HG03097 (cell line): ENCODE measurements at regions not wholly inside any gene's neighbourhood (a gene's known extent, or its start where the extent isn't known, plus 50 kb on each side); places are given as distances from the start of the nearest gene placed in this dataset.
"Not testable (repeated sequence)": the region's sequence is repeated elsewhere in the genome, so short reads cannot be mapped to it uniquely, and the experiment has no call there.

ENCODE experiments used
- ATAC-seq: cut with Tn5 transposase; IDR thresholded peaks from one replicate; pipeline ENCODE4 v1.9.1; 2021; ENCODE audit not compliant: unreplicated experiment, low FRiP score

- no peak for ATAC-seq
These were observed 150.3 kb downstream of the NUF2 start for GRCh38 chr1:163471779-163472650.

- ATAC-seq: no peak
These were observed 151.0 kb downstream of the NUF2 start for GRCh38 chr1:163472651-163473248.

- ATAC-seq: no peak
These were observed 155.6 kb downstream of the NUF2 start for GRCh38 chr1:163477276-163477830.

- ATAC-seq: not testable (repeated sequence)
These were observed 176.9 kb downstream of the NUF2 start for GRCh38 chr1:163498391-163499330.

GRCh38 chr1:163504331-163504978, 182.7 kb downstream of the NUF2 start:
- ATAC-seq: no peak

GRCh38 chr1:163509114-163509513, 187.4 kb downstream of the NUF2 start:
- ATAC-seq: no peak

- ATAC-seq: no peak
These were observed 190.7 kb downstream of the NUF2 start for GRCh38 chr1:163512349-163512989.

- no peak for ATAC-seq
These were observed 201.7 kb downstream of the NUF2 start for GRCh38 chr1:163523375-163524029.

- ATAC-seq: no peak
These were observed 207.1 kb downstream of the NUF2 start for GRCh38 chr1:163528710-163529348.

GRCh38 chr1:163531345-163531744, 209.6 kb downstream of the NUF2 start:
- no peak for ATAC-seq

- no peak for ATAC-seq
These were observed 213.6 kb downstream of the NUF2 start for GRCh38 chr1:163535401-163535800.

- no peak for ATAC-seq
These were observed 214.1 kb downstream of the NUF2 start for GRCh38 chr1:163535807-163536206.

GRCh38 chr1:163537809-163538208, 216.1 kb downstream of the NUF2 start:
- no peak for ATAC-seq

GRCh38 chr1:163538667-163539066, 216.9 kb downstream of the NUF2 start:
- ATAC-seq: no peak

- no peak for ATAC-seq
These were observed 219.0 kb downstream of the NUF2 start for GRCh38 chr1:163540727-163541126.

- no peak for ATAC-seq
These were observed 222.7 kb downstream of the NUF2 start for GRCh38 chr1:163544441-163544840.

- no peak for ATAC-seq
These were observed 236.4 kb downstream of the NUF2 start for GRCh38 chr1:163558162-163558561.

GRCh38 chr1:163561580-163562295, 240.0 kb downstream of the NUF2 start:
- no peak for ATAC-seq
